Stimulated activated CD8-positive, alpha-beta memory T cell treated with anti-CD3 and anti-CD28 coated beads, Interleukin-2, amount 100 ng/mL, for 48 hours (primary cell): ENCODE measurements at regions not wholly inside any gene's neighbourhood (a gene's known extent, or its start where the extent isn't known, plus 50 kb on each side); places are given as distances from the start of the nearest gene placed in this dataset.

ENCODE experiments used
- DNase-seq, 2 donors: peaks; one replicate each; pipeline ENCODE4 v3.0.0-alpha.2; 2020; ENCODE audit warnings: low read depth in 2 of 2

GRCh38 chr3:59446775-59447465 lies 397.1 kb upstream of the CFAP20DC start:
- DNase-seq: no peak

- DNase-seq: no peak
Observed at GRCh38 chr3:59444676-59445075, 394.9 kb upstream of the CFAP20DC start.

GRCh38 chr3:59444294-59444671 lies 394.5 kb upstream of the CFAP20DC start:
- no peak for DNase-seq

- no peak for DNase-seq
Observed at GRCh38 chr3:59443618-59444293, 393.9 kb upstream of the CFAP20DC start.

GRCh38 chr3:59442046-59442445 lies 392.2 kb upstream of the CFAP20DC start:
- no peak for DNase-seq

- no peak for DNase-seq
Observed at GRCh38 chr3:59440285-59441028, 390.6 kb upstream of the CFAP20DC start.

- no peak for DNase-seq
Observed at GRCh38 chr3:59438492-59438891, 388.7 kb upstream of the CFAP20DC start.

- DNase-seq: no peak
Observed at GRCh38 chr3:59436164-59436958, 386.5 kb upstream of the CFAP20DC start.

GRCh38 chr3:59433546-59433945 lies 383.7 kb upstream of the CFAP20DC start:
- no peak for DNase-seq

GRCh38 chr3:59432665-59433064 lies 382.8 kb upstream of the CFAP20DC start:
- no peak for DNase-seq

- no peak for DNase-seq
Observed at GRCh38 chr3:59430341-59430740, 380.5 kb upstream of the CFAP20DC start.

- DNase-seq: no peak
Observed at GRCh38 chr3:59429198-59429597, 379.4 kb upstream of the CFAP20DC start.

GRCh38 chr3:59426821-59427565 lies 377.2 kb upstream of the CFAP20DC start:
- no peak for DNase-seq

- DNase-seq: peak; percentile 28 to 32
Observed at GRCh38 chr3:59425942-59426341, 376.1 kb upstream of the CFAP20DC start.

- DNase-seq: no peak
Observed at GRCh38 chr3:59425371-59425770, 375.5 kb upstream of the CFAP20DC start.

- DNase-seq: no peak
Observed at GRCh38 chr3:59424268-59425010, 374.6 kb upstream of the CFAP20DC start.

- no peak for DNase-seq
Observed at GRCh38 chr3:59423707-59424106, 373.9 kb upstream of the CFAP20DC start.

GRCh38 chr3:59422312-59422711 lies 372.5 kb upstream of the CFAP20DC start:
- no peak for DNase-seq

GRCh38 chr3:59418836-59419235 lies 369.0 kb upstream of the CFAP20DC start:
- no peak for DNase-seq

- no peak for DNase-seq
Observed at GRCh38 chr3:59412516-59412915, 362.7 kb upstream of the CFAP20DC start.

GRCh38 chr3:59411694-59412093 lies 361.9 kb upstream of the CFAP20DC start:
- DNase-seq: no peak
